Smooth muscle cell (in vitro differentiated cells): ENCODE measurements at regions not wholly inside any gene's neighbourhood (a gene's known extent, or its start where the extent isn't known, plus 50 kb on each side); places are given as distances from the start of the nearest gene placed in this dataset.

Experiments used
- DNase-seq: peaks from one replicate; lab custom pipeline; 2025; ENCODE audit not compliant: unreplicated experiment; lab: John Stamatoyannopoulos, UW
- H2AFZ ChIP-seq: fragments of 200-600 bp; sonication (generic); 2 replicates; pipeline ENCODE4 v1.6.0; 2016; ENCODE audit warnings: antibody characterized with exemption, low read depth, mild to moderate bottlenecking
- H3F3A ChIP-seq: fragments of 200-600 bp; sonication (generic); 2 replicates; pipeline ENCODE4 v1.6.0; 2017; ENCODE audit warnings: antibody characterized with exemption, low read depth
- H3K27ac ChIP-seq: fragments of 200-600 bp; sonication (generic); 2 replicates; pipeline ENCODE4 v1.5.1; 2016; ENCODE audit warnings: low read depth, mild to moderate bottlenecking
- H3K27me3 ChIP-seq: fragments of 200-600 bp; sonication (generic); 2 replicates; pipeline ENCODE4 v1.6.1; 2016; ENCODE audit warnings: low read depth, mild to moderate bottlenecking
- H3K36me3 ChIP-seq: fragments of 200-600 bp; sonication (generic); 2 replicates; pipeline ENCODE4 v1.5.1; 2016; ENCODE audit warnings: low read depth
- H3K4me1 ChIP-seq: fragments of 200-600 bp; sonication (generic); 2 replicates; pipeline ENCODE4 v1.5.1; 2016; ENCODE audit warnings: low read depth
- H3K4me2 ChIP-seq: fragments of 200-600 bp; sonication (generic); 2 replicates; pipeline ENCODE4 v1.6.0; 2016; ENCODE audit warnings: mild to moderate bottlenecking
- H3K4me3 ChIP-seq: fragments of 200-600 bp; sonication (generic); 2 replicates; pipeline ENCODE4 v1.5.1; 2016; ENCODE audit warnings: mild to moderate bottlenecking
- H3K79me2 ChIP-seq: fragments of 200-600 bp; sonication (generic); 2 replicates; pipeline ENCODE4 v1.6.0; 2016; ENCODE audit warnings: low read depth, mild to moderate bottlenecking
- H3K9ac ChIP-seq: fragments of 200-600 bp; sonication (generic); 2 replicates; pipeline ENCODE4 v1.6.0; 2016; ENCODE audit warnings: low read depth
- H3K9me3 ChIP-seq: fragments of 200-600 bp; sonication (generic); replicated peaks from 2 replicates; pipeline ENCODE4 v1.5.1; 2016; ENCODE audit warnings: low read depth
- H4K20me1 ChIP-seq: fragments of 200-600 bp; sonication (generic); 2 replicates; pipeline ENCODE4 v1.6.0; 2016; ENCODE audit warnings: low read depth
- CTCF ChIP-seq: fragments of 200-600 bp; sonication (generic); IDR thresholded peaks from 2 replicates; pipeline ENCODE4 v1.5.1; 2017; ENCODE audit warnings: borderline replicate concordance, mild to moderate bottlenecking, antibody characterized with exemption; ENCODE audit not compliant: insufficient read depth, poor library complexity, severe bottlenecking
- WGBS: methylation state at CpG from one replicate; pipeline ENCODE4 v1.1.7; 2016; ENCODE audit warnings: low lambda C conversion rate; 5-methylcytosine and 5-hydroxymethylcytosine counted together

- Histone ChIP-seq H3F3A (no peaks in the 10 kb centered on the region), H3K4me2 (no peak overlapping the region), H3K9me3 (no peaks in the 10 kb centered on the region), H3K4me3 (no peak overlapping the region), H3K79me2 (no peaks in the 10 kb centered on the region), H3K4me1 (no peaks in the 10 kb centered on the region), H3K27me3 (no peaks in the 10 kb centered on the region), H3K9ac (no peak overlapping the region), H3K36me3 (no peaks in the 10 kb centered on the region), H3K27ac (no peak overlapping the region), H2AFZ (no peak overlapping the region), H4K20me1 (peaks cover 27% of the 10 kb centered on the region)
- TF ChIP-seq CTCF: no peak
- DNase-seq: no peak
- 100% methylated on average over 1 of the region's 2 CpGs for WGBS
Observed at GRCh38 chr22:48605125-48605524, 1222.5 kb downstream of the BRD1 start.

- no peaks in the 10 kb centered on the region for H3K79me2 ChIP-seq
- DNase-seq: no peak
- H3K27ac ChIP-seq: no peak overlapping the region
- H3K27me3 ChIP-seq: no peaks in the 10 kb centered on the region
- H3F3A ChIP-seq: no peaks in the 10 kb centered on the region
- no peak for TF ChIP-seq CTCF
- no peak overlapping the region for H3K9ac ChIP-seq
- peaks cover 27% of the 10 kb centered on the region for H4K20me1 ChIP-seq
- whole genome bisulfite sequencing: 93% methylated on average over 18 of the region's 18 CpGs
- no peak overlapping the region for H2AFZ ChIP-seq
- no peak overlapping the region for H3K4me3 ChIP-seq
- no peaks in the 10 kb centered on the region for H3K4me1 ChIP-seq
- H3K36me3 ChIP-seq: no peaks in the 10 kb centered on the region
- no peaks in the 10 kb centered on the region for H3K9me3 ChIP-seq
- no peak overlapping the region for H3K4me2 ChIP-seq
Observed at GRCh38 chr22:48603621-48604320, 1223.9 kb downstream of the BRD1 start.

- Histone ChIP-seq H3K9me3 (no peaks in the 10 kb centered on the region), H3K4me3 (no peak overlapping the region), H4K20me1 (peaks cover 27% of the 10 kb centered on the region), H3K4me1 (no peaks in the 10 kb centered on the region), H3K79me2 (no peaks in the 10 kb centered on the region), H3K27ac (no peak overlapping the region), H3K4me2 (no peak overlapping the region), H3K36me3 (no peaks in the 10 kb centered on the region), H3F3A (no peaks in the 10 kb centered on the region), H3K27me3 (no peaks in the 10 kb centered on the region), H2AFZ (no peak overlapping the region), H3K9ac (no peak overlapping the region)
- no peak for TF ChIP-seq CTCF
- DNase-seq: no peak
- WGBS: 91% methylated on average over 26 of the region's 26 CpGs
Observed at GRCh38 chr22:48602805-48603518, 1224.7 kb downstream of the BRD1 start.
